ENCODE measurements at regions not wholly inside any gene's neighbourhood (a gene's known extent, or its start where the extent isn't known, plus 50 kb on each side); places are given as distances from the start of the nearest gene placed in this dataset.

DNA sequence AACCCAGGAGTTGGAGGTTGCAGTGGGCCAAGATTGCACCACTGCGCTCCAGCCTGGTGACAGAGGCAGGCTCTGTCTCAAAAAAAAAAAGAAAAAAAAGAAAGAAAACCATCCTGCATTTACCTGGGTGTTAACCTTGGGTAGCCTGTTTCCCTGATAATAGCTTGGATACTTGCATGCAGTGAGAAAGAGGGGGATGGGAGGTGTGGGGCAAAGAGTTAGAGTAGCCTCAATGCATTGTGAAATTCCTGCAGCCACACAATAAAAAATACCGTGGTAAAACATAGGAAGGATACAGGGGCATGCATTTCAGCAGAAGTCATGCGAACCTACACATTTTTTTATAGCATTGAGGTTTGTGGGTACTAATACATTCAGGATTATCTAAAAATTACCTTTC lies 76.6 kb upstream of the ZNF516 start:
- Mint-ChIP-seq H3K27ac (ENCODE audit: unreplicated experiment) (no peak overlapping the region), H3K27me3 (ENCODE audit: low read depth) (no peaks in the 10 kb centered on the region), H3K4me1 (ENCODE audit: low read depth) (peaks cover 5% of the 10 kb centered on the region), H3K9me3 (ENCODE audit: low read depth) (peaks cover 6% of the 10 kb centered on the region), H3K4me3 (ENCODE audit: unreplicated experiment) (no peak overlapping the region), H3K36me3 (ENCODE audit: low read depth) (no peaks in the 10 kb centered on the region)
- TF ChIP-seq, protein P1, sequence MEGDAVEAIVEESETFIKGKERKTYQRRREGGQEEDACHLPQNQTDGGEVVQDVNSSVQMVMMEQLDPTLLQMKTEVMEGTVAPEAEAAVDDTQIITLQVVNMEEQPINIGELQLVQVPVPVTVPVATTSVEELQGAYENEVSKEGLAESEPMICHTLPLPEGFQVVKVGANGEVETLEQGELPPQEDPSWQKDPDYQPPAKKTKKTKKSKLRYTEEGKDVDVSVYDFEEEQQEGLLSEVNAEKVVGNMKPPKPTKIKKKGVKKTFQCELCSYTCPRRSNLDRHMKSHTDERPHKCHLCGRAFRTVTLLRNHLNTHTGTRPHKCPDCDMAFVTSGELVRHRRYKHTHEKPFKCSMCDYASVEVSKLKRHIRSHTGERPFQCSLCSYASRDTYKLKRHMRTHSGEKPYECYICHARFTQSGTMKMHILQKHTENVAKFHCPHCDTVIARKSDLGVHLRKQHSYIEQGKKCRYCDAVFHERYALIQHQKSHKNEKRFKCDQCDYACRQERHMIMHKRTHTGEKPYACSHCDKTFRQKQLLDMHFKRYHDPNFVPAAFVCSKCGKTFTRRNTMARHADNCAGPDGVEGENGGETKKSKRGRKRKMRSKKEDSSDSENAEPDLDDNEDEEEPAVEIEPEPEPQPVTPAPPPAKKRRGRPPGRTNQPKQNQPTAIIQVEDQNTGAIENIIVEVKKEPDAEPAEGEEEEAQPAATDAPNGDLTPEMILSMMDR (IDR thresholded peaks at IDR 0.05): no peak
- DNase-seq (ENCODE audit: low spot score): no peak

DNA sequence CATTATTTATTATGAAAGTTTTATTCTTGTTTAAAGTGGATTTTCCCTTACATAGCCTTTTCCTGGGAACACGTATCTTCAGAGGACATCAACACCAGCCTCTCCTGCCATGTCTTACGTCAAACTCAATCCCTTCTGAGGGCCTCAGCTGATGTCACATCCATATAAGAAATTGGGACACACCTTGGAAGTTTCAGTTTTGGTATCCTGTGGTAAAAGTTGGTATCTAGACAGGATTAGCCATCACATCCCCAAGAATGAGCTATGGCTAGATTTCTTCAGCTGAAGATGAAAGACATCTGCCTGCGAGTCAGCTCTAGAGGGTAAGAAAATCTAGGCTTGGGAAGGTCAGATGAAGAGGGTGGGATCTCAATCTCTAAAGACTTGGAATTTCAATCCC lies 75.8 kb upstream of the ZNF516 start:
- Mint-ChIP-seq H3K4me3 (ENCODE audit: unreplicated experiment) (no peak overlapping the region), H3K9me3 (ENCODE audit: low read depth) (peaks cover 6% of the 10 kb centered on the region), H3K27ac (ENCODE audit: unreplicated experiment) (no peak overlapping the region), H3K4me1 (ENCODE audit: low read depth) (peaks cover 6% of the 10 kb centered on the region), H3K27me3 (ENCODE audit: low read depth) (no peaks in the 10 kb centered on the region), H3K36me3 (ENCODE audit: low read depth) (no peaks in the 10 kb centered on the region)
- no peak for DNase-seq (ENCODE audit: low spot score)
- TF ChIP-seq, protein P1 (IDR thresholded peaks at IDR 0.05): no peak

DNA sequence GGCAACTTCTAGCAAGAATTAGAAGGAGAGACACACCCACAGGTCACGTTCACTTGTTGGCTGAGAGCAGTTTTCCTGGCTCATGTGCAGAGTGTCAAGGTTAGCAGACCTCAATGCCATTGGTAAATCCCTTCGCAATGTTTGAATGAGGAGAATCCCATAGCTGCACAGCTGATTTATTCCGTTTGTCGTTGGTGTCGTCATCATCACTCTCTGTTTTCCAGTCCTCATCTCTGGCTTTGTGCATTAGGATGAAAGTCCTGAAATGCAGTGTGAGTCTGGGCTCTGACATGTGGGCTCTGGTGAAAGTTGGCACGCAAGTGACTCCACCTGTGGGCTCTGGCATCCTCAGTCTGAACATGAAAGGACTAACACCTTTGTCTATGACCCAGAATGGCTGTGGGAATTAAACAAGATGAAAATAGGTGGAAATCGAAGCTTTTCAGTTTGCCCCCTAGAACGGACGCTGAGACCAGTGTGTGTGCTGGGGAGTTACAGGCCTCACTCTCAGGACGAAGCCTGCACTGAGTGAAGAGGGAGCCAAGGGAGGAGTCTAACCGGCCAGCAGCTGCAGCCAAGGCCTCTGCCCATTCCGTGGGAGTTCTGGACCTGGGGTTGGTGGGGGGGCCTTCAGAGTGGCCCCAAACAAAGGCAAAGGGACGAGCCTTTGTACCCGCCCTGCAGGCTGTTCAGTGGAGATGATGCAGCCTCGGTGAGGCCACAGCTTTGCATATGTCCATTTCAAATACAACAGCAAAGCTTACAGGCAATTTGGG lies 74.8 kb upstream of the ZNF516 start:
- no peaks in the 10 kb centered on the region for H3K9me3 Mint-ChIP-seq (ENCODE audit: low read depth)
- no peak overlapping the region for H3K4me3 Mint-ChIP-seq (ENCODE audit: unreplicated experiment)
- no peak overlapping the region for H3K27ac Mint-ChIP-seq (ENCODE audit: unreplicated experiment)
- TF ChIP-seq, protein P1 (IDR thresholded peaks at IDR 0.05): no peak
- DNase-seq (ENCODE audit: low spot score): peak; percentile 29
- no peaks in the 10 kb centered on the region for H3K27me3 Mint-ChIP-seq (ENCODE audit: low read depth)
- peaks cover 16% of the 10 kb centered on the region for H3K4me1 Mint-ChIP-seq (ENCODE audit: low read depth)
- no peaks in the 10 kb centered on the region for H3K36me3 Mint-ChIP-seq (ENCODE audit: low read depth)

DNA sequence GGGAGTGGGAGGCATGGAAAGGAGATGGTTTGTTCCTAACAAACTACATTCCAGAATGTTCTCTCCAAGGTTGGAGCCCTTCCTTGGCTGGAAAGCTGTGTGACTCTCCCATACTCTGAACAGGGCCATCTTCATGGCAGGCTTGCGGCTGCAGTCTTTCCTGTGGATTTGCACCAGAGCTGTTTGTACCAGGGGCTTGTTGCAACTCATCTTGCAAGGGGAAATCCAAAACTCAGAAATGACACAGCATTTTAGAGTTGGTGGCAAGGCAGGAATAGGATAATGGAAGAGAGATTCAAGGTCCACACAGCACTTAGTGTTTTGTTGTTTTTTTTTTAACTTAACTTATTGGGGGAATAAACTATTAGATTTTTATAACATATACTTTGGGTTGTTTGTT lies 73.7 kb upstream of the ZNF516 start:
- no peaks in the 10 kb centered on the region for H3K27me3 Mint-ChIP-seq (ENCODE audit: low read depth)
- H3K4me3 Mint-ChIP-seq (ENCODE audit: unreplicated experiment): no peak overlapping the region
- peak; percentile 19 for DNase-seq (ENCODE audit: low spot score)
- no peaks in the 10 kb centered on the region for H3K9me3 Mint-ChIP-seq (ENCODE audit: low read depth)
- H3K27ac Mint-ChIP-seq (ENCODE audit: unreplicated experiment): no peak overlapping the region
- no peaks in the 10 kb centered on the region for H3K36me3 Mint-ChIP-seq (ENCODE audit: low read depth)
- H3K4me1 Mint-ChIP-seq (ENCODE audit: low read depth): peaks cover 25% of the 10 kb centered on the region
- TF ChIP-seq, protein P1 (IDR thresholded peaks at IDR 0.05): no peak

DNA sequence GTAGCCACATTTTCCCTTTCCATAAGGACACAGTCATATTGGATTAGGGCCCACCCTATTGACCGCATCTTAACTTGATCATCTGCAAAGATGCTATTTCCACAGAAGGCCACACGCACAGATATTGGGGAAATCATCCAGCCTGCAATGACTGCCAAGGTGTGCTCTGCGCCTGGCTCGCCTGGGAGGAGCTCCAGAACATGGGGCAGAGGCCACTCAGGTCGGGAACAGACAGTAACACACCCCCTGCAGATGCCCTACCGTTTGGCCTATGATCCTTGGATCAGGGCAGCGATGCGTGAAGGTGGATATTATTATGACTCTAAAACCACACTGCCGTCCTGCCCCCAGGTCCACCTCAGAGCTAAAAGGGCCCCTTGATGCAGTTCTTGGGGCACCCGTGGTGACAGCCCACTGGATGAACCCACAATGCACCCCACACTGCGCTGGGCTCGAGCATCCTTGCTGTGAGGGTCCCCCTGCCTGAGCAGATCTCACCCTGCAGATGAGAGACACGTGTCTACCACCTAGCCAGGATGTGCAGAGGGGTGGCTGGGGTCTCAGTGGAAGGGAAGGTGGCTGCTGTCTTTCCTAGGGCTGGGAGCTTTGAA lies 72.9 kb upstream of the ZNF516 start:
- Mint-ChIP-seq H3K27ac (ENCODE audit: unreplicated experiment) (no peak overlapping the region), H3K4me3 (ENCODE audit: unreplicated experiment) (no peak overlapping the region), H3K36me3 (ENCODE audit: low read depth) (no peaks in the 10 kb centered on the region), H3K27me3 (ENCODE audit: low read depth) (no peaks in the 10 kb centered on the region), H3K4me1 (ENCODE audit: low read depth) (peaks cover 21% of the 10 kb centered on the region), H3K9me3 (ENCODE audit: low read depth) (no peaks in the 10 kb centered on the region)
- peak; percentile 77 for DNase-seq (ENCODE audit: low spot score)
- TF ChIP-seq, protein P1 (IDR thresholded peaks at IDR 0.05): no peak
